ENCODE measurements at regions not wholly inside any gene's neighbourhood (a gene's known extent, or its start where the extent isn't known, plus 50 kb on each side); places are given as distances from the start of the nearest gene placed in this dataset.
"Not testable (repeated sequence)": the region's sequence is repeated elsewhere in the genome, so short reads cannot be mapped to it uniquely, and the experiment has no call there.

DNA sequence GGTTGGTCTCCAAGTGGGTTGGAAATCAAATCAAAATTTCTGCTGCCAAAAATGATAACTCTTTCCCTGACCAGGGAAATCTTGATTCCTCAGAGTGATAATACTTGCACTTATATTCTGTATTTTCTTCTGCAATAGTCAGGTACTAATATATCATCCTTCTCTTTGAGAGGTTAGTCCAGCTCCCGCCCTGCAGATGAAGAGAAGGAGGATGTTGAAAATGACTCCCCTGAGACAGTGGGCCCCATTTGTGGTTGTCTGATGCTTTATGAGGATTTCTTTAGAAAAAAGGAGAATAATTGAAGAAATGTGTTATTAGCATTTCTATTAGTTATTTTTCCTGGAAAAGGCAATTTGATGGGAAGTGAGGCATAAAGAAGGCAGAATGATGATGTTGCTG, 213.0 kb downstream of the SEC23IP start:
- in situ Hi-C loops (cut with MboI; ENCODE audit: low pct_ligation_motif_present in 1 of 4, low pct_unique_long_range_greater_than_20kb in 1 of 4, low sequenced_read_pairs in 3 of 4), result no loop called here
- Histone ChIP-seq H3K4me1 (no peaks in the 10 kb centered on the region), H3K27me3 (no peaks in the 10 kb centered on the region), H3K27ac (no peak overlapping the region), H3K4me3 (no peak overlapping the region), H3K36me3 (no peaks in the 10 kb centered on the region), H3K9me3 (no peaks in the 10 kb centered on the region)
- 67 to 70% methylated on average over 1 of the region's 1 CpG for WGBS, 2 donors (ENCODE audit: low coverage in 1 of 2)
- DNase-seq, result no peak
- TF ChIP-seq POLR2AphosphoS5 (IDR thresholded peaks at IDR 0.05), result no peak
- intact Hi-C loops (cut with DNase I; ENCODE audit: low total_unique reads), result no loop called here

DNA sequence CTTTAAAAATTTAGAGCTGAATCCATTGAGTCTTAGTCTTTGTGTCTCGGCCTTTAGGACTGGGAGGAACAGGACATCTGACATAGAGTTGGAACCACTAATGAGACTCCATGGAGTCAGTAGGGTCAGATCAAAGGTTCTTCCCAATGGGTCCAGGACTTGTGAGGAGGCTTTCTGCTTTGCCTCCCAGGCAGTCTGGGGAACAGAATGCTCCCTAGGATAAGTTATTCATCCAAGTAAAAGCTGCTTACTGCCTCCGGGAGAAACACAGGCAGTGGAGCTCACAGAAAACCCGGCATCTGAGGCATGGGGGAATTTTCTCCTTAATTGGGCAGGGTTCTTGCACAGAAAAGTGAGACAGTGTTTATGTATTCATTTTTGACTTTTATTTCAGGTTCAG, 216.4 kb downstream of the SEC23IP start:
- H3K9me3 ChIP-seq, result no peaks in the 10 kb centered on the region
- no peak overlapping the region for H3K4me3 ChIP-seq
- TF ChIP-seq POLR2AphosphoS5 (IDR thresholded peaks at IDR 0.05) (no peak), EP300 (IDR thresholded peaks at IDR 0.05; ENCODE audit: low read depth) (no peak), POLR2A (IDR thresholded peaks at IDR 0.05) (no peak)
- TF ChIP-seq, protein P1, sequence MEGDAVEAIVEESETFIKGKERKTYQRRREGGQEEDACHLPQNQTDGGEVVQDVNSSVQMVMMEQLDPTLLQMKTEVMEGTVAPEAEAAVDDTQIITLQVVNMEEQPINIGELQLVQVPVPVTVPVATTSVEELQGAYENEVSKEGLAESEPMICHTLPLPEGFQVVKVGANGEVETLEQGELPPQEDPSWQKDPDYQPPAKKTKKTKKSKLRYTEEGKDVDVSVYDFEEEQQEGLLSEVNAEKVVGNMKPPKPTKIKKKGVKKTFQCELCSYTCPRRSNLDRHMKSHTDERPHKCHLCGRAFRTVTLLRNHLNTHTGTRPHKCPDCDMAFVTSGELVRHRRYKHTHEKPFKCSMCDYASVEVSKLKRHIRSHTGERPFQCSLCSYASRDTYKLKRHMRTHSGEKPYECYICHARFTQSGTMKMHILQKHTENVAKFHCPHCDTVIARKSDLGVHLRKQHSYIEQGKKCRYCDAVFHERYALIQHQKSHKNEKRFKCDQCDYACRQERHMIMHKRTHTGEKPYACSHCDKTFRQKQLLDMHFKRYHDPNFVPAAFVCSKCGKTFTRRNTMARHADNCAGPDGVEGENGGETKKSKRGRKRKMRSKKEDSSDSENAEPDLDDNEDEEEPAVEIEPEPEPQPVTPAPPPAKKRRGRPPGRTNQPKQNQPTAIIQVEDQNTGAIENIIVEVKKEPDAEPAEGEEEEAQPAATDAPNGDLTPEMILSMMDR (IDR thresholded peaks at IDR 0.05), result no peak
- H3K4me1 ChIP-seq, result no peaks in the 10 kb centered on the region
- H3K27ac ChIP-seq, result no peak overlapping the region
- intact Hi-C loops (cut with DNase I; ENCODE audit: low total_unique reads) (no loop called here), in situ Hi-C loops (cut with MboI; ENCODE audit: low pct_ligation_motif_present in 1 of 4, low pct_unique_long_range_greater_than_20kb in 1 of 4, low sequenced_read_pairs in 3 of 4) (no loop called here)
- no peaks in the 10 kb centered on the region for H3K36me3 ChIP-seq
- 89% methylated on average over 2 to 3 of the region's 3 CpGs for WGBS, 2 donors (ENCODE audit: low coverage in 1 of 2)
- DNase-seq, result no peak
- no peaks in the 10 kb centered on the region for H3K27me3 ChIP-seq

DNA sequence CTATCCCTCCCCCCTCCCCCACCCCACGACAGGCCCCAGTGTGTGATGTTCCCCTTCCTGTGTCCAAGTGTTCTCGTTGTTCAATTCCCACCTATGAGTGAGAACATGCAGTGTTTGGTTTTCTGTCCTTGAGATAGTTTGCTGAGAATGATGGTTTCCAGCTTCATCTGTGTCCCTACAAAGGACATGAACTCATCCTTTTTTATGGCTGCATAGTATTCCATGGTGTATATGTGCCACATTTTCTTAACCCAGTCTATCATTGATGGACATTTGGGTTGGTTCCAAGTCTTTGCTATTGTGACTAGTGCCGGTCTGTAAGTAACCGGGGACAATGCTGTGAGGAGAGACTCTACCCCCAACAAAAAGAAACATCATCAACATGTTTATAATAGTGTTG, 217.2 kb downstream of the SEC23IP start:
- DNase-seq; H3K27ac ChIP-seq; H3K4me3 ChIP-seq; H3K27me3 ChIP-seq; in situ Hi-C loops (cut with MboI; ENCODE audit: low pct_ligation_motif_present in 1 of 4, low pct_unique_long_range_greater_than_20kb in 1 of 4, low sequenced_read_pairs in 3 of 4); H3K9me3 ChIP-seq; H3K4me1 ChIP-seq; intact Hi-C loops (cut with DNase I; ENCODE audit: low total_unique reads); H3K36me3 ChIP-seq: not testable (repeated sequence)
- 90% methylated on average over 2 to 4 of the region's 4 CpGs for WGBS, 2 donors (ENCODE audit: low coverage in 1 of 2)

DNA sequence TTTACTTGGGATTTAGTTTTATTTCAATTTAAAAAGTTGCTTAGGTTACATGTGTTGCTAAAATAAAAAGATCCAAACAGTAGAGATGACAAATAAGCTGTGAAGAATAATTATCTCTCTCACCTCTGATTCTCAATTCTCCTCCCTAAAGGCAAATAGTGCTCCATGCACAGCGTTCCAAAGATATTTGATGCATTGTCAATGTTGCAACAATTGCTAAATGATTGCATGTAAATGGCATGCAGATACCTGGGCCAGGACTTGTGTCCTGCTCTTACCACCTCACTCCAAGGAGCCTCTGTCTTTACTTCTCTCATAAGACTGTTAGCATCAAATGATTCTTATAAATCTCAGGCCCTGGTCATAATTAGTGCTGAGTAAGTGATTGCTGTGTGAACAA, 217.7 kb downstream of the SEC23IP start:
- H3K4me1 ChIP-seq, result no peaks in the 10 kb centered on the region
- H3K27ac ChIP-seq, result no peak overlapping the region
- intact Hi-C loops (cut with DNase I; ENCODE audit: low total_unique reads), result no loop called here
- no peaks in the 10 kb centered on the region for H3K27me3 ChIP-seq
- H3K4me3 ChIP-seq, result no peak overlapping the region
- 43 to 67% methylated on average over 1 of the region's 1 CpG for WGBS, 2 donors (ENCODE audit: low coverage in 1 of 2)
- no peak for DNase-seq
- H3K36me3 ChIP-seq, result no peaks in the 10 kb centered on the region
- TF ChIP-seq, protein P1 (IDR thresholded peaks at IDR 0.05), result no peak
- TF ChIP-seq POLR2A (IDR thresholded peaks at IDR 0.05), result no peak
- TF ChIP-seq EP300 (IDR thresholded peaks at IDR 0.05; ENCODE audit: low read depth), result no peak
- TF ChIP-seq POLR2AphosphoS5 (IDR thresholded peaks at IDR 0.05), result no peak
- H3K9me3 ChIP-seq, result no peaks in the 10 kb centered on the region
- in situ Hi-C loops (cut with MboI; ENCODE audit: low pct_ligation_motif_present in 1 of 4, low pct_unique_long_range_greater_than_20kb in 1 of 4, low sequenced_read_pairs in 3 of 4), result no loop called here

DNA sequence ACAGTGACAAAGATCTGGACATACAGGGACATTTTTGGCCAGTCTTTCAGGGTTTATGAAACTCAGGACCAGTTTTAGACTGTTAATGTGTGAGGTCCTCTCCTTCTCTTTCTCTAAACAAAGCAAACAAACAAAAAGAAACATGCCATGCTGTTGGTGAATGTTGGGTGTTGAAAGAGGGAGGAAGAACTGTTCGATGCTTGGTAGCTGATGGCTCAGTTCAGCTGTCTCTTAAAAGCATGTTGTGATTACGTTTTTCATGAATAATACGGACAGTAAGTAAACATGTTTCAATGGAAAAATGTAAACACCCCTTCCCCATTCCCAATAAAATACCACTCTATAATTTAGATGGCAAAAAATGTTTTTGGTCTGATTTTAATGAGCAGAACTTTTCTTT, 219.1 kb downstream of the SEC23IP start:
- no peaks in the 10 kb centered on the region for H3K9me3 ChIP-seq
- no peaks in the 10 kb centered on the region for H3K36me3 ChIP-seq
- H3K27ac ChIP-seq, result no peak overlapping the region
- DNase-seq, result no peak
- in situ Hi-C loops (cut with MboI; ENCODE audit: low pct_ligation_motif_present in 1 of 4, low pct_unique_long_range_greater_than_20kb in 1 of 4, low sequenced_read_pairs in 3 of 4) (no loop called here), intact Hi-C loops (cut with DNase I; ENCODE audit: low total_unique reads) (no loop called here)
- no peak overlapping the region for H3K4me3 ChIP-seq
- no peaks in the 10 kb centered on the region for H3K27me3 ChIP-seq
- H3K4me1 ChIP-seq, result no peaks in the 10 kb centered on the region
- no peak for TF ChIP-seq EP300 (IDR thresholded peaks at IDR 0.05; ENCODE audit: low read depth)
- TF ChIP-seq POLR2A (IDR thresholded peaks at IDR 0.05), result no peak
- TF ChIP-seq POLR2AphosphoS5 (IDR thresholded peaks at IDR 0.05), result no peak
- TF ChIP-seq, protein P1 (IDR thresholded peaks at IDR 0.05), result no peak
- 37 to 52% methylated on average over 3 of the region's 3 CpGs for WGBS, 2 donors (ENCODE audit: low coverage in 1 of 2)
